ENCODE measurements at regions not wholly inside any gene's neighbourhood (a gene's known extent, or its start where the extent isn't known, plus 50 kb on each side); places are given as distances from the start of the nearest gene placed in this dataset.

- TF ChIP-seq CTCF (IDR thresholded peaks at IDR 0.05) (no peak), POLR2AphosphoS5 (IDR thresholded peaks at IDR 0.05) (no peak), POLR2A (IDR thresholded peaks at IDR 0.05) (no peak)
Observed at GRCh38 chr2:88396209-88396608, 56.3 kb downstream of the FOXI3 start.

Measured in breast epithelium (tissue), 3 donors.